H1 (cell line): ENCODE measurements at regions not wholly inside any gene's neighbourhood (a gene's known extent, or its start where the extent isn't known, plus 50 kb on each side); places are given as distances from the start of the nearest gene placed in this dataset.

ENCODE experiments used
- CTCF ChIA-PET: fragments of 300-600 bp; sonication (Branson Sonifier 250); formaldehyde crosslinking; loops from one replicate; lab custom pipeline; 2021; ENCODE audit not compliant: partially characterized antibody; lab: Charles Lee
- POLR2A ChIA-PET: fragments of 300-600 bp; sonication (Branson Sonifier 250); formaldehyde crosslinking; loops from one replicate; lab custom pipeline; 2021; ENCODE audit warnings: inconsistent platforms; ENCODE audit not compliant: partially characterized antibody; lab: Charles Lee
- DNase-seq, 2 experiments: peaks; one replicate each; pipeline versions ENCODE4 v3.0.0 to v3.0.0-alpha.2; 2010 to 2022; ENCODE audit warnings: low spot score in 2 of 2, low read depth in 1 of 2, mixed read lengths in 1 of 2
- FAIRE-seq: peaks from 2 replicates; lab custom pipeline; 2011; peaks lifted over from hg19 to GRCh38; lab: Jason Lieb, UNC
- H2AFZ ChIP-seq: 2 replicates; pipeline ENCODE4 v1.8.1; 2012; ENCODE audit warnings: low read length, inconsistent platforms
- H2AK5ac ChIP-seq: 2 replicates; pipeline ENCODE4 v1.6.1; 2013; ENCODE audit warnings: low read depth, low read length
- H2BK120ac ChIP-seq: replicated peaks from 2 replicates; pipeline ENCODE3; 2013; ENCODE audit warnings: low read depth, low read length, inconsistent platforms
- H2BK12ac ChIP-seq: 2 replicates; pipeline ENCODE4 v1.6.1; 2013; ENCODE audit warnings: low read depth, low read length
- H2BK15ac ChIP-seq: 2 replicates; pipeline ENCODE4 v1.6.1; 2013; ENCODE audit warnings: low read length
- H2BK20ac ChIP-seq: 2 replicates; pipeline ENCODE4 v1.6.1; 2013; ENCODE audit warnings: low read length
- H2BK5ac ChIP-seq: 2 replicates; pipeline ENCODE4 v1.6.1; 2013; ENCODE audit warnings: low read depth, low read length
- H3K14ac ChIP-seq: 2 replicates; pipeline ENCODE4 v1.6.1; 2013; ENCODE audit warnings: inconsistent platforms; ENCODE audit not compliant: insufficient read length
- H3K18ac ChIP-seq: 2 replicates; pipeline ENCODE4 v1.6.1; 2013; ENCODE audit warnings: low read length; ENCODE audit errors: extremely low read depth
- H3K23ac ChIP-seq: 2 replicates; pipeline ENCODE4 v1.6.1; 2013; ENCODE audit warnings: inconsistent platforms; ENCODE audit not compliant: insufficient read length
- H3K23me2 ChIP-seq: 2 replicates; pipeline ENCODE4 v1.6.1; 2013; ENCODE audit warnings: low read depth, low read length
- H3K27ac ChIP-seq: 2 replicates; pipeline ENCODE4 v1.6.1; 2011; ENCODE audit warnings: low read depth, low read length, inconsistent platforms
- H3K27me3 ChIP-seq, 4 experiments: replicated peaks in 1 of 4; 1 replicate in 1 of 4; 2 replicates in 3 of 4; pipeline versions ENCODE4 v1.6.1 to v1.8.1; 2011 to 2013; ENCODE audit warnings: low read length in 3 of 4, mild to moderate bottlenecking in 3 of 4, inconsistent platforms in 2 of 4, mixed read lengths in 2 of 4, moderate library complexity in 1 of 4; ENCODE audit not compliant: control insufficient read depth in 3 of 4, insufficient read depth in 3 of 4; ENCODE audit errors: extremely low read depth in 1 of 4
- H3K36me3 ChIP-seq, 4 experiments: 2 replicates each; pipeline versions ENCODE4 v1.6.1 to v1.8.1; 2011 to 2013; ENCODE audit warnings: mild to moderate bottlenecking in 4 of 4, low read length in 3 of 4, moderate library complexity in 2 of 4, control low read depth in 1 of 4, inconsistent platforms in 1 of 4; ENCODE audit not compliant: insufficient read depth in 4 of 4, control insufficient read depth in 2 of 4
- H3K4ac ChIP-seq: replicated peaks from 2 replicates; pipeline ENCODE3; 2013; ENCODE audit warnings: low read length, low read depth, mixed read lengths, inconsistent platforms; ENCODE audit not compliant: insufficient read length
- H3K4me1 ChIP-seq, 4 experiments: replicated peaks in 1 of 4; 1 replicate in 1 of 4; 2 replicates in 3 of 4; pipeline versions ENCODE4 v1.6.1 to v1.8.1; 2011 to 2013; ENCODE audit warnings: low read length in 3 of 4, inconsistent platforms in 2 of 4, mixed read lengths in 1 of 4; ENCODE audit not compliant: insufficient read depth in 4 of 4, control insufficient read depth in 3 of 4
- H3K4me2 ChIP-seq, 2 experiments: 2 replicates each; pipeline versions ENCODE4 v1.6.1 to v1.8.1; 2011 to 2013; ENCODE audit warnings: low read depth in 2 of 2, low read length in 2 of 2, control low read depth in 1 of 2, inconsistent platforms in 1 of 2, mild to moderate bottlenecking in 1 of 2; ENCODE audit not compliant: insufficient read depth in 1 of 2
- H3K4me3 ChIP-seq, 4 experiments: fragments of 200-600, 300-600 bp in 1 of 4; sonication (generic), shearing (Covaris generic), sonication (Bioruptor Twin) in 1 of 4; 2 replicates each; pipeline versions ENCODE4 v1.5.1 to v1.8.1; 2011 to 2016; ENCODE audit warnings: low read length in 4 of 4, low read depth in 3 of 4, control low read depth in 2 of 4, inconsistent platforms in 2 of 4, mild to moderate bottlenecking in 2 of 4, mixed read lengths in 1 of 4, moderate library complexity in 1 of 4; ENCODE audit not compliant: insufficient read depth in 2 of 4; ENCODE audit errors: extremely low read depth in 1 of 4
- H3K56ac ChIP-seq: replicated peaks from 2 replicates; pipeline ENCODE3; 2013; ENCODE audit warnings: low read depth, mild to moderate bottlenecking, mixed read lengths, low read length, inconsistent platforms; ENCODE audit not compliant: insufficient read length
- H3K79me1 ChIP-seq: 2 replicates; pipeline ENCODE4 v1.6.1; 2013; ENCODE audit warnings: low read depth, low read length, control low read depth
- H3K79me2 ChIP-seq, 2 experiments: 2 replicates each; pipeline versions ENCODE4 v1.6.1 to v1.8.1; 2012 to 2013; ENCODE audit warnings: low read length in 2 of 2, mild to moderate bottlenecking in 2 of 2, inconsistent platforms in 1 of 2; ENCODE audit not compliant: insufficient read depth in 2 of 2, control insufficient read depth in 1 of 2
- H3K9ac ChIP-seq, 4 experiments: replicated peaks in 1 of 4; 1 replicate in 1 of 4; 2 replicates in 3 of 4; pipeline versions ENCODE4 v1.6.1 to v1.8.1; 2011 to 2013; ENCODE audit warnings: low read depth in 3 of 4, low read length in 3 of 4, control low read depth in 2 of 4, mild to moderate bottlenecking in 2 of 4, moderate library complexity in 2 of 4, inconsistent platforms in 1 of 4; ENCODE audit errors: extremely low read depth in 1 of 4
- H3K9me3 ChIP-seq, 2 experiments: 2 replicates each; pipeline versions ENCODE4 v1.6.1 to v1.8.1; 2012 to 2013; ENCODE audit warnings: mild to moderate bottlenecking in 2 of 2, moderate library complexity in 2 of 2, control low read depth in 1 of 2, inconsistent platforms in 1 of 2, low read depth in 1 of 2, low read length in 1 of 2, mixed read lengths in 1 of 2; ENCODE audit not compliant: insufficient read depth in 2 of 2
- H4K20me1 ChIP-seq, 2 experiments: replicated peaks in 1 of 2; 2 replicates each; pipeline versions ENCODE3 to v1.8.1; 2011 to 2013; ENCODE audit warnings: inconsistent platforms in 2 of 2, low read length in 2 of 2, mild to moderate bottlenecking in 1 of 2; ENCODE audit not compliant: insufficient read depth in 2 of 2, control insufficient read depth in 1 of 2
- H4K5ac ChIP-seq: 2 replicates; pipeline ENCODE4 v1.6.1; 2013; ENCODE audit warnings: low read length, low read depth, mixed read lengths, inconsistent platforms; ENCODE audit not compliant: insufficient read length
- H4K8ac ChIP-seq: 2 replicates; pipeline ENCODE4 v1.8.0; 2013; ENCODE audit warnings: mild to moderate bottlenecking, moderate library complexity, low read length, inconsistent platforms; ENCODE audit not compliant: insufficient read depth; ENCODE audit errors: extremely low read depth
- H4K91ac ChIP-seq: replicated peaks from 2 replicates; pipeline ENCODE3; 2013; ENCODE audit warnings: low read length, mixed read lengths, inconsistent platforms; ENCODE audit not compliant: insufficient read length
- EGR1 ChIP-seq: IDR thresholded peaks from 2 replicates; pipeline ENCODE4 v1.6.1; 2011; ENCODE audit warnings: low read depth, low read length, borderline replicate concordance
- GABPA ChIP-seq: IDR thresholded peaks from 2 replicates; pipeline ENCODE4 v1.6.1; 2011; ENCODE audit warnings: mild to moderate bottlenecking, low read length, moderate library complexity, borderline replicate concordance; ENCODE audit not compliant: insufficient read depth
- JUN ChIP-seq: IDR thresholded peaks from 2 replicates; pipeline ENCODE4 v1.6.1; 2011; ENCODE audit warnings: low read depth, mild to moderate bottlenecking, improper control_type of control experiment, low read length
- JUND ChIP-seq: IDR thresholded peaks from 2 replicates; pipeline ENCODE4 v1.6.1; 2011; ENCODE audit warnings: mild to moderate bottlenecking, improper control_type of control experiment, low read length
- SIRT6 ChIP-seq: IDR thresholded peaks from one replicate; pipeline ENCODE4 v1.7.1; 2012; ENCODE audit warnings: low read length, inconsistent platforms
- WGBS, 2 experiments: shearing (Covaris generic) in 1 of 2; methylation state at CpG; one replicate each; pipeline versions ENCODE4 v1.1.6 to v1.1.7; 2013 to 2015; ENCODE audit warnings: low lambda C conversion rate in 2 of 2, mixed read lengths in 2 of 2, inconsistent platforms in 1 of 2, low coverage in 1 of 2, missing lambda C conversion rate in 1 of 2; ENCODE audit not compliant: insufficient replicate concordance in 2 of 2, insufficient coverage in 1 of 2, insufficient read length in 1 of 2; ENCODE audit errors: extremely low coverage in 1 of 2, missing lambda C conversion rate in 1 of 2; 5-methylcytosine and 5-hydroxymethylcytosine counted together

DNA sequence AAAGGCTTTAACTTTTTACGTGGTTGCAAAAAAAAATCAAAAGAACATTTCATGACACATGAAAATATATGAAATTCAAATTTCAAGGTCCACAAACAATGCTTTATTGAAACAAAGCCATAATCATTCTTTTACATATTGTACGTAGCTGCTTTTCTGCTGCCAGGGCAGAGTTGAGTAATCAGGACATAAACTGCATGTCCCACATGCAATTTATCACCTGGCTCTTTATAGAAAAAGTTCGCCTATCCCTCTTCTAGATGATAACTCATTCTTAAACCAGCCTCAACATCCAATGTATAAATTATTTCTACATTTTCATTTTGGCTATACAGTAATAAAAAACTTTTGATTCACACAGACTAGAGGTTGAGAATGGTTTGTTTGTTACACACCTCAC, 154.9 kb downstream of the AXIN2 start:
- no peak overlapping the region for H3K18ac ChIP-seq
- FAIRE-seq (no peak), DNase-seq (no peak)
- no peaks in the 10 kb centered on the region for H3K27me3 ChIP-seq
- H3K4me2 ChIP-seq = no peak overlapping the region
- H3K36me3 ChIP-seq = no peaks in the 10 kb centered on the region
- no peak overlapping the region for H4K5ac ChIP-seq
- H3K79me2 ChIP-seq = no peaks in the 10 kb centered on the region
- POLR2A ChIA-PET = no interaction called here
- no peak overlapping the region for H3K56ac ChIP-seq
- H3K14ac ChIP-seq = no peak overlapping the region
- H2BK12ac ChIP-seq = no peak overlapping the region
- H2BK15ac ChIP-seq = no peak overlapping the region
- no peaks in the 10 kb centered on the region for H3K23me2 ChIP-seq
- no peak overlapping the region for H2AK5ac ChIP-seq
- TF ChIP-seq SIRT6 = no peak
- no peak for TF ChIP-seq JUND
- TF ChIP-seq JUN = no peak
- TF ChIP-seq EGR1 = no peak
- no peak for TF ChIP-seq GABPA
- H3K9ac ChIP-seq = no peak overlapping the region
- no peak overlapping the region for H2BK5ac ChIP-seq
- no peak overlapping the region for H2AFZ ChIP-seq
- no peak overlapping the region for H3K23ac ChIP-seq
- no peak overlapping the region for H4K8ac ChIP-seq
- H3K79me1 ChIP-seq = no peaks in the 10 kb centered on the region
- no peak overlapping the region for H4K91ac ChIP-seq
- WGBS, 2 experiments = 87% methylated on average over 3 of the region's 3 CpGs; no CpG with 5 or more reads in 1 of the 2 experiments
- H3K4me3 ChIP-seq = no peak overlapping the region
- no peak overlapping the region for H3K4ac ChIP-seq
- H3K9me3 ChIP-seq = no peaks in the 10 kb centered on the region
- no peaks in the 10 kb centered on the region for H4K20me1 ChIP-seq
- H2BK120ac ChIP-seq = no peak overlapping the region
- no peak overlapping the region for H2BK20ac ChIP-seq
- CTCF ChIA-PET = interaction anchor here (0.6 kb wide), 1 partner anchor 12 kb away, joined by 3 read pairs; no protein-coding TSS in a partner anchor
- H3K4me1 ChIP-seq = peaks cover 0 to 4% (median 1%) of the 10 kb centered on the region in 4 experiments; a peak in 2 of 7 replicates
- H3K27ac ChIP-seq = no peak overlapping the region
